GM12878 (cell line): ENCODE measurements at regions not wholly inside any gene's neighbourhood (a gene's known extent, or its start where the extent isn't known, plus 50 kb on each side); places are given as distances from the start of the nearest gene placed in this dataset.

Source experiments
- ATAC-seq: fragments of 200-7000 bp; cut with Tn5 transposase; 3 replicates; pipeline ENCODE4 v1.9.1; 2020; ENCODE audit warnings: mild to moderate bottlenecking, moderate library complexity
- BruUV-seq: library from RNA; stranded (reverse); fragments of 400-500 nt; replicated peaks from 2 replicates; lab custom pipeline; 2021; lab: Mats Ljungman, UMichigan
- CTCF ChIA-PET: fragments of 300-600 bp; sonication (Branson Sonifier 250); formaldehyde crosslinking; extraction: SDS; loops from one replicate; lab custom pipeline; 2021; ENCODE audit warnings: inconsistent platforms; lab: Yijun Ruan, JAX
- POLR2A ChIA-PET: fragments of 350-600 bp; formaldehyde crosslinking; extraction: SDS; loops from one replicate; lab custom pipeline; 2021; ENCODE audit warnings: inconsistent platforms; lab: Charles Lee
- RAD21 ChIA-PET: fragments of 300-600 bp; sonication (Branson Sonifier 250); formaldehyde crosslinking; loops from one replicate; lab custom pipeline; 2023; ENCODE audit warnings: antibody characterized with exemption; ENCODE audit not compliant: unreplicated experiment; lab: Charles Lee
- SMC1A ChIA-PET: fragments of 300-600 bp; sonication (Branson Sonifier 250); formaldehyde crosslinking; loops from one replicate; lab custom pipeline; 2023; ENCODE audit not compliant: unreplicated experiment, uncharacterized antibody; lab: Charles Lee
- DNase-seq: peaks from one replicate; pipeline ENCODE4 v3.0.0-alpha.2; 2011; ENCODE audit warnings: low read depth, low spot score
- FAIRE-seq: peaks from 3 replicates; lab custom pipeline; 2011; peaks lifted over from hg19 to GRCh38; lab: Jason Lieb, UNC
- H2AFZ ChIP-seq: 2 replicates; pipeline ENCODE4 v1.6.0; 2011; ENCODE audit warnings: low read depth, low read length, control low read depth; ENCODE audit not compliant: control insufficient read depth
- H3K27ac ChIP-seq: 2 replicates; pipeline ENCODE4 v1.5.1; 2011; ENCODE audit warnings: control low read depth; ENCODE audit not compliant: control insufficient read depth, insufficient read depth
- H3K27me3 ChIP-seq, 2 experiments: replicated peaks in 1 of 2; 2 replicates each; pipeline versions ENCODE4 v1.6.0 to v1.6.1; 2011; ENCODE audit warnings: low read length in 1 of 2; ENCODE audit not compliant: control insufficient read depth in 2 of 2, insufficient read depth in 2 of 2
- H3K36me3 ChIP-seq, 2 experiments: 2 replicates each; pipeline ENCODE4 v1.5.1; 2011; ENCODE audit warnings: low read length in 1 of 2; ENCODE audit not compliant: control insufficient read depth in 2 of 2, insufficient read depth in 2 of 2
- H3K4me1 ChIP-seq: 2 replicates; pipeline ENCODE4 v1.6.1; 2011; ENCODE audit warnings: mild to moderate bottlenecking, low read length, moderate library complexity, mixed read lengths; ENCODE audit not compliant: control insufficient read depth, insufficient read depth
- H3K4me2 ChIP-seq: 2 replicates; pipeline ENCODE4 v1.6.0; 2011; ENCODE audit warnings: control low read depth; ENCODE audit not compliant: control insufficient read depth, insufficient read depth
- H3K4me3 ChIP-seq: fragments of 200-600 bp; sonication (generic); 2 replicates; pipeline ENCODE4 v1.5.1; 2016
- H3K79me2 ChIP-seq: 2 replicates; pipeline ENCODE4 v1.6.0; 2011; ENCODE audit warnings: low read length; ENCODE audit not compliant: control insufficient read depth, insufficient read depth
- H3K9ac ChIP-seq: 2 replicates; pipeline ENCODE4 v1.8.0; 2011; ENCODE audit warnings: low read length, control low read depth, mixed read lengths; ENCODE audit not compliant: control insufficient read depth, insufficient read depth
- H3K9me3 ChIP-seq: replicated peaks from 3 replicates; pipeline ENCODE4 v1.5.1; 2011; ENCODE audit warnings: mild to moderate bottlenecking, low read length; ENCODE audit not compliant: control insufficient read depth, insufficient read depth
- H4K20me1 ChIP-seq: 2 replicates; pipeline ENCODE4 v1.6.0; 2011; ENCODE audit not compliant: control insufficient read depth, insufficient read depth
- ATF3 ChIP-seq: IDR thresholded peaks from 2 replicates; pipeline ENCODE4 v1.6.1; 2011; ENCODE audit warnings: low read depth, mild to moderate bottlenecking, low read length, moderate library complexity, borderline replicate concordance; ENCODE audit errors: extremely low read depth
- CBFB ChIP-seq: IDR thresholded peaks from 2 replicates; pipeline ENCODE4 v1.6.1; 2016; ENCODE audit warnings: antibody characterized with exemption, low read depth
- CBX3 ChIP-seq: fragments of 200-600 bp; sonication (generic); IDR thresholded peaks from 2 replicates; pipeline ENCODE4 v1.6.1; 2016; ENCODE audit warnings: low read depth, borderline replicate concordance
- CBX5 ChIP-seq: sonication (generic); IDR thresholded peaks from 2 replicates; pipeline ENCODE4 v1.6.1; 2016; ENCODE audit warnings: low read depth, moderate library complexity, mild to moderate bottlenecking, inconsistent platforms
- E4F1 ChIP-seq: fragments of 450-650 bp; IDR thresholded peaks from 2 replicates; pipeline ENCODE4 v1.6.1; 2018; ENCODE audit warnings: borderline replicate concordance, mild to moderate bottlenecking; ENCODE audit not compliant: partially characterized antibody
- FOXK2 ChIP-seq: fragments of 450-650 bp; IDR thresholded peaks from 2 replicates; pipeline ENCODE4 v1.6.1; 2017; ENCODE audit warnings: mild to moderate bottlenecking, moderate library complexity
- GABPA ChIP-seq: IDR thresholded peaks from 2 replicates; pipeline ENCODE4 v1.6.1; 2014; ENCODE audit warnings: antibody characterized with exemption, low read depth, mild to moderate bottlenecking, inconsistent platforms
- HDAC2 ChIP-seq: fragments of 200-600 bp; sonication (generic); IDR thresholded peaks from 2 replicates; pipeline ENCODE4 v1.6.1; 2017
- IKZF1 ChIP-seq: fragments of 450-650 bp; conservative IDR thresholded peaks from 2 replicates; pipeline ENCODE4 v1.6.1; 2017; ENCODE audit warnings: antibody characterized with exemption, mild to moderate bottlenecking
- IKZF2 ChIP-seq, 2 experiments: fragments of 450-650 bp; IDR thresholded peaks; 2 replicates each; pipeline ENCODE4 v1.6.1; 2017; ENCODE audit warnings: mild to moderate bottlenecking in 2 of 2, moderate library complexity in 2 of 2
- NFXL1 ChIP-seq: fragments of 450-650 bp; IDR thresholded peaks from 2 replicates; pipeline ENCODE4 v1.6.1; 2017; ENCODE audit warnings: antibody characterized with exemption, mild to moderate bottlenecking, borderline replicate concordance
- NR2C1 ChIP-seq: fragments of 450-650 bp; IDR thresholded peaks from 2 replicates; pipeline ENCODE4 v1.6.1; 2017; ENCODE audit warnings: antibody characterized with exemption, mild to moderate bottlenecking, moderate library complexity
- POLR2AphosphoS5 ChIP-seq: IDR thresholded peaks from 2 replicates; pipeline ENCODE4 v1.6.1; 2011; ENCODE audit warnings: mild to moderate bottlenecking, low read length, inconsistent platforms
- RAD51 ChIP-seq: fragments of 450-650 bp; IDR thresholded peaks from 2 replicates; pipeline ENCODE4 v1.6.1; 2016; ENCODE audit warnings: moderate library complexity, mild to moderate bottlenecking, inconsistent platforms
- RBBP5 ChIP-seq: fragments of 200-600 bp; sonication (generic); conservative IDR thresholded peaks from 2 replicates; pipeline ENCODE4 v1.6.1; 2016
- USF1 ChIP-seq: IDR thresholded peaks from 2 replicates; pipeline ENCODE4 v1.6.1; 2011; ENCODE audit warnings: borderline replicate concordance, low read depth, mild to moderate bottlenecking, moderate library complexity, mixed read lengths, low read length; ENCODE audit not compliant: insufficient read depth; ENCODE audit errors: extremely low read length
- ZBTB33 ChIP-seq: fragments of 450-650 bp; IDR thresholded peaks from 2 replicates; pipeline ENCODE4 v1.6.1; 2017; ENCODE audit warnings: mild to moderate bottlenecking
- WGBS: methylation state at CpG from one replicate; pipeline ENCODE4 v1.1.6; 2016; ENCODE audit warnings: low lambda C conversion rate; ENCODE audit not compliant: insufficient replicate concordance, insufficient coverage; ENCODE audit errors: missing lambda C conversion rate; 5-methylcytosine and 5-hydroxymethylcytosine counted together
- in situ Hi-C: fragments of 300-500 bp; cut with MboI; formaldehyde crosslinking; loops from 9 replicates; pipeline ENCODE4 v1.14.3; 2018; ENCODE audit warnings: mixed read lengths
- intact Hi-C: fragments of 100-400 bp; cut with micrococcal nuclease; formaldehyde crosslinking; loops from one replicate; pipeline ENCODE4 v1.14.2; 2022; ENCODE audit not compliant: unreplicated experiment

- BruUV-seq, result no TSS peak
- TF ChIP-seq GABPA (no peak), NR2C1 (no peak), FOXK2 (no peak), E4F1 (no peak), IKZF1 (no peak), RBBP5 (no peak), HDAC2 (no peak), NFXL1 (no peak), ATF3 (no peak), POLR2AphosphoS5 (no peak), CBX3 (no peak), RAD51 (no peak), USF1 (no peak), ZBTB33 (no peak), IKZF2 (IDR thresholded peaks at IDR 0.05) (no peak), CBX5 (no peak), CBFB (no peak)
- H3K79me2 ChIP-seq, result no peaks in the 10 kb centered on the region
- in situ Hi-C loops, result no loop called here
- H3K4me1 ChIP-seq, result no peaks in the 10 kb centered on the region
- H3K4me2 ChIP-seq, result no peak overlapping the region
- 32% methylated on average over 3 of the region's 3 CpGs for WGBS
- no peak overlapping the region for H2AFZ ChIP-seq
- FAIRE-seq (no peak), DNase-seq (no peak), ATAC-seq (no peak)
- RAD21 ChIA-PET, result interaction anchor here (1.5 kb wide), 1 partner anchor 10 kb away, joined by 4 read pairs; no protein-coding TSS in a partner anchor
- H3K27ac ChIP-seq, result no peak overlapping the region
- CTCF ChIA-PET, result interaction anchor here (0.6 to 1.4 kb wide), 3 partner anchors 9 to 1734 kb away, joined by 3 to 4 read pairs (median 3); no protein-coding TSS in a partner anchor
- H4K20me1 ChIP-seq, result no peaks in the 10 kb centered on the region
- H3K36me3 ChIP-seq, result no peaks in the 10 kb centered on the region
- no peaks in the 10 kb centered on the region for H3K27me3 ChIP-seq
- intact Hi-C loops, result no loop called here
- POLR2A ChIA-PET, result no interaction called here
- SMC1A ChIA-PET, result no interaction called here
- H3K9me3 ChIP-seq, result no peaks in the 10 kb centered on the region
- no peak overlapping the region for H3K9ac ChIP-seq
- no peak overlapping the region for H3K4me3 ChIP-seq
Observed at GRCh38 chrX:118221733-118222132, 105.1 kb upstream of the KLHL13 start.
